ENCODE measurements at regions not wholly inside any gene's neighbourhood (a gene's known extent, or its start where the extent isn't known, plus 50 kb on each side); places are given as distances from the start of the nearest gene placed in this dataset.

DNA sequence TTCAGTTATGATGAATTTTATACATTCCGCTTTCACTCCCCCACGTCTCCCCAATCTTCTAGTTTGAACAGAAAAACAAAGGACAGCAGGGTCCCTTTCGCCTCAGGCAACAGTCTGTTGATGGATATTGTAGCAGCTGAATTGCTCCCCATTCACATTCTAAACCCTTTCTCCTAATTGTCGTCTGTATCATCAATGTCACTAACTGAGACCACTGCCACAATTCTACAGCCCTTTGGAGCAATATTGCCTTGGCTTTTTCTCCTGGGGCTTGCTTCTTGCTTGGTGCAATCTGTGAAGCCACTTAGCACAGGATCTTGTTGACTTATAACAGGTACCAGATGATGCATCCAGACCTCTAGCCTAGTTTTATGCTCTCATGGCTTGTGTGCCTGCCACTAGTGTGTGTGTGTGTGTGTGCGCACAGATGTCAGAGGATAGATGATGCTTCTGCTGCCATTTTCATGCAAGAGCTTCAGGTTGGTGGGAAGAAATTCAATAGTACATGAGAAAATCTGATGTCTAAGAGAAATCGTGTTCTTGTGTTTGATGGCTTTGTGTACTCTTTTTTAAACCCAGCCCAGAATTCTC, 195.2 kb upstream of the ISL1 start:
- DNase-seq (ENCODE audit: low spot score) (no peak), ATAC-seq (ENCODE audit: low FRiP score) (no peak)
- TF ChIP-seq, protein P1, sequence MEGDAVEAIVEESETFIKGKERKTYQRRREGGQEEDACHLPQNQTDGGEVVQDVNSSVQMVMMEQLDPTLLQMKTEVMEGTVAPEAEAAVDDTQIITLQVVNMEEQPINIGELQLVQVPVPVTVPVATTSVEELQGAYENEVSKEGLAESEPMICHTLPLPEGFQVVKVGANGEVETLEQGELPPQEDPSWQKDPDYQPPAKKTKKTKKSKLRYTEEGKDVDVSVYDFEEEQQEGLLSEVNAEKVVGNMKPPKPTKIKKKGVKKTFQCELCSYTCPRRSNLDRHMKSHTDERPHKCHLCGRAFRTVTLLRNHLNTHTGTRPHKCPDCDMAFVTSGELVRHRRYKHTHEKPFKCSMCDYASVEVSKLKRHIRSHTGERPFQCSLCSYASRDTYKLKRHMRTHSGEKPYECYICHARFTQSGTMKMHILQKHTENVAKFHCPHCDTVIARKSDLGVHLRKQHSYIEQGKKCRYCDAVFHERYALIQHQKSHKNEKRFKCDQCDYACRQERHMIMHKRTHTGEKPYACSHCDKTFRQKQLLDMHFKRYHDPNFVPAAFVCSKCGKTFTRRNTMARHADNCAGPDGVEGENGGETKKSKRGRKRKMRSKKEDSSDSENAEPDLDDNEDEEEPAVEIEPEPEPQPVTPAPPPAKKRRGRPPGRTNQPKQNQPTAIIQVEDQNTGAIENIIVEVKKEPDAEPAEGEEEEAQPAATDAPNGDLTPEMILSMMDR (IDR thresholded peaks at IDR 0.05), result no peak

DNA sequence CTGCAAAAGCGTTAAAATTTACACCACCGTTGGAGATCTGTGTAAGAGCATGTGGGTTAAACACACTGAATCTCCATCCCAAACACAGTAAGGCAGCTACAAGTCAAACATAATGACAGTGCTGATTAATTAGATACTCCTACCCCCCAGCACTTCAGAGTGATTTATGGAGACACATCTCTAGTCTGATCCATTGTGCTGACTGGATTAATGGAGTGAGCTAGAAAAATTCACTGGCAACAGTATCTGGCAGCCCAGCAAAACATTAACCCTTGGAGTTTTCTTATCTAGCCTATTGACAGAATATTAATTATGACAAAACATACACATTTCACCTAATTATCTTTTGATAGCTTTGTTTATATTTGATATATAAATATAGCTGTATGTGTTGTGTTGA, 188.6 kb upstream of the ISL1 start:
- ATAC-seq (ENCODE audit: low FRiP score) (no peak), DNase-seq (ENCODE audit: low spot score) (no peak)
- TF ChIP-seq, protein P1 (IDR thresholded peaks at IDR 0.05), result no peak

DNA sequence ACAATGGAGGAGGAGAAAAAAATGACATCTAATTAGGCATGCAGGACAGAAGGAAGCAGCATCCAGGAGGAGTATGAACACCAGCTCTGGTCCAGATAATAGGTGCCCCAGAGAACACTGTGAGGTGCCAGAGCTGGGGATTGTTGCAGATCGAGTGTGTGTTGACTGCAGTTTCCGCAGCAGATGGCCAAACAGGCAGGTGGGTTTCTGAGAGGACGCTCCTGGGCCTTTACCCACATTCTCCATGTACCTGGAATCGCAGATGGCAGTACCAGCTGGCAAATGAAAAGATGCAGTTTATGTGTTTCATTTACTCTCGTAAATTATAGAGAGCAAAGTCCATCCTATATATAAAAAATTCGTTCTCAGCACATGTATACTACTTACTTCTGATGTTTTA, 182.2 kb upstream of the ISL1 start:
- no peak for ATAC-seq (ENCODE audit: low FRiP score)
- DNase-seq (ENCODE audit: low spot score), result no peak
- TF ChIP-seq, protein P1 (IDR thresholded peaks at IDR 0.05), result no peak

DNA sequence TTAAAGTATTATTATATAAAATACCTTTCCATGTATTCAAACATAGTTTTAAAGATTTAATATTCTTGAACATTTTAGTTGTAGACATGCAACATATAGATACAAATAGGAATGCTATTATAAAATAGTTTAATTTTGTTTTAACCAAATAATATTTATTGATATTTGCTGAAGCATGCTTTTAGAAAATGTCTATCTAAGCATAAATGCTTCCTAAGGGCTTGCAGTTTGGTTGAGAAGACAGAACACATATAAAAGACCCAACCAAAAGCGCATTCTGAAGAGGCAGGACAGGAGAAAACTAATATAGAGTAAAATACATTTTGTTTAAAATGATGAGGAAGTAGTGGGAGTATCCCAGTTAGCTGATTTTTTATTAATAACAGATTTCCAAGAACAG, 181.5 kb upstream of the ISL1 start:
- DNase-seq (ENCODE audit: low spot score), result no peak
- TF ChIP-seq, protein P1 (IDR thresholded peaks at IDR 0.05), result no peak
- ATAC-seq (ENCODE audit: low FRiP score), result no peak

DNA sequence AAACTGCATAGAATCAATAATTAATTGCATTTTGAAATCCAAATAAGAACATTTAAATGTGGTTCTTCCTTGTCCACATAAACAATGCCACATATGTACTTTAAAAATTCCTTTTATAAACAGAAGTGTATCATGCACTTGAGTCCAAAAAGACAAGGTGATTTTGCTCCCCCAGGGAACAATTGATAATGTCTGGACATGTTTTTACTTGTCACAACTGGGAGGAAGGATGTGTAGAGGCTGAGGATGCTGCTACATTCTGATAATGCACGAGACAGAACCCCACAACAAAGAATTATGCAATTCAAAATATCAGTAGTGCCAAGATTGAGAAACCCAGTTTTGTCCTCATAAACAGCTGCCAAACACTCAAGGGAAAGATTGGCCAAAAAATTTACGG, 181.1 kb upstream of the ISL1 start:
- no peak for ATAC-seq (ENCODE audit: low FRiP score)
- no peak for DNase-seq (ENCODE audit: low spot score)
- TF ChIP-seq, protein P1 (IDR thresholded peaks at IDR 0.05), result no peak

DNA sequence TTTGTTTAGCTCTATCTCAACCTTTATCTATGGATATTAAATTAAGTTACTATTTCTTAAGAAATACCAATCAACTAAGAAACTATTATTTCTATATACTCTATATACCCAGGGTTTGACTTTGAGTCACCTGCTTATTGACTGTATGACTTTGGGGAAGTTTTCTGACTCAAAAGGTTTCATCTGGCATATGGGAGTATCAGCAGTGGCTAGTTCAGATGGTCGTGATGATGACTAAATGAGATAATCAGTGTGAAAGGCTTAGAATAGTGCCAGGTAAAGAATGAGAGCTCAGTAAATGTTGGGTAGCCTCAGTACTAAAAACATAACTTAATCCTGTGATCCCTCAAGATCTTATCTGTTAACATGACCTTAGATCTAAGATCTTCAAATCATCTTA, 179.7 kb upstream of the ISL1 start:
- no peak for DNase-seq (ENCODE audit: low spot score)
- TF ChIP-seq, protein P1 (IDR thresholded peaks at IDR 0.05), result no peak
- ATAC-seq (ENCODE audit: low FRiP score), result no peak

DNA sequence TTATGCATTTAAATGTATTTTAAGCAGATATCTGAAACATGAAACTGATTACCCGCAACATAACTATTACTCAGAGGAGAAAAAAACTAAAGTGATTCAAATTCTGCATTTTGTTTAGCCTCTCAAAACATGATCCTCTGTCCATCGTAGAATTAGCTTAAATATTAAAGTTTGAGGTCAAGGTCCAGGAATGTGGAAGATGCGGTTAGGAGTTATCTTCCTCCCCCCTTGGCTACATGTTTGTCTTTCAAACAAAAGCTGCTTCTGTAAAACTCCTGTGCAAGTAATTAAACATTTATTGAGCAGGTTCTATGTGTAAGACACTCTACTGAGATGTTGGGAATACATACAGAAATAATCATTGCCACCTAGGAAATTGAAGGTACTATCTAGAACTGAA, 175.0 kb upstream of the ISL1 start:
- DNase-seq (ENCODE audit: low spot score) (no peak), ATAC-seq (ENCODE audit: low FRiP score) (no peak)
- TF ChIP-seq, protein P1 (IDR thresholded peaks at IDR 0.05), result no peak
